ENCODE measurements at regions not wholly inside any gene's neighbourhood (a gene's known extent, or its start where the extent isn't known, plus 50 kb on each side); places are given as distances from the start of the nearest gene placed in this dataset.
"Not testable (repeated sequence)": the region's sequence is repeated elsewhere in the genome, so short reads cannot be mapped to it uniquely, and the experiment has no call there.

GRCh38 chr17:53093391-53093790, 729.3 kb upstream of the KIF2B start:
- DNase-seq (ENCODE audit: low read depth in 1 of 2, low spot score in 1 of 2), result no peak

DNA sequence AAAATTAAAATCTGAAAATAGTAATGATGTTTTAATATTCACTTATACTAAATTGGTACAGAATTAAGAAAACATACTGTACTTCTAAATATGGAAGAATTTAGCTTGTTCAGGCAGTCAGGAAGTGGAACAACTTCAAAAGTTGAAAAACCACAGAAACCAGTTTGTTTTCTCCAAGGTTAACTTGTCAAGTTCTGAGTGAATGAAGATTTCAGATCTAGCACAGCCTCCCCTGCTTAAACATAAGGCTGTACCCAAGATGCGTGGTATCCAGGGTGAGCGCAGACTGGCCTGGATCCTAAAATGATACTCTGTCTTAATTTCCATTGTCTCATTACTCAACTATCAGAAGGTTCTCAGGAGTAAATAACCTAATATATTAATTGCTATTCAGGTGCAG, 730.7 kb upstream of the KIF2B start:
- DNase-seq (ENCODE audit: low read depth in 1 of 2, low spot score in 1 of 2), result no peak

DNA sequence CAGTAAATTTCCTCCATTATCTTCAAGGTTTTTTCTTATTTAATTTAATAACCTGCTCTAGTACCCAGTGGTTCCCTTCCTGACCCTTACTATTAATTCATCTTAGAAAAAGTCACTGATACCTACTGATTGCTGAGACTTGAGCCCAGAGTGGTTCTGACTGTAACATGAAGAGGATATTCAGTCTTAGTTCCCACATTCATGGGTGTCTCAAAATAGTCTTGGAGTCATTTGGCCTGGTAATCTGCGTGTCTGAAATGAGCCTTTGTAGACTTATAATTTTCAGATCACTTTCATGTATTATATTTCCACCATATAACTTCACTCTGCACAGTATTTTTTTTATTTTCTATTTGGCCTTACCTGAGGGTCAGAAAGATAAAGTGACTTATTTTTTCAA, 732.0 kb upstream of the KIF2B start:
- DNase-seq (ENCODE audit: low read depth in 1 of 2, low spot score in 1 of 2), result no peak

DNA sequence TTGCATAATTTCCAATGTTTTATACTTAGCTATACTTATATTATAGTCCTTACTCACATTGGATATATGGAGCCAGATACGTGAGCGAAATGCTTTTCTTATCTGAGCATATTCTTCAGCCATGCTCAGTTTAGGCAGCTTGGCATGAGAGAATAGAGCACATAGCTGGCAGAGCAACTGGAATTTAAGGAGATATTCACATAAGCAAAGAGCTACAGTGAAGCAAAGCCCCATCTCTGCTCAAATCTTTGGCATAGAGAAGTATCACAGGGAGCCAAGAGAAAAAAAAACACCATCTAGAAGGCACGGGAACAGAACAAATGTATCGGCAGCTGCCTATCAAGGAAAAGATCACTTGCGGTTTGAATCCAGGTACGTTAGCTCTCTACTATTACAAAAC, 734.2 kb upstream of the KIF2B start:
- DNase-seq (ENCODE audit: low read depth in 1 of 2, low spot score in 1 of 2), result no peak

GRCh38 chr17:53061446-53061845, 761.3 kb upstream of the KIF2B start:
- DNase-seq (ENCODE audit: low read depth in 1 of 2, low spot score in 1 of 2), result no peak

DNA sequence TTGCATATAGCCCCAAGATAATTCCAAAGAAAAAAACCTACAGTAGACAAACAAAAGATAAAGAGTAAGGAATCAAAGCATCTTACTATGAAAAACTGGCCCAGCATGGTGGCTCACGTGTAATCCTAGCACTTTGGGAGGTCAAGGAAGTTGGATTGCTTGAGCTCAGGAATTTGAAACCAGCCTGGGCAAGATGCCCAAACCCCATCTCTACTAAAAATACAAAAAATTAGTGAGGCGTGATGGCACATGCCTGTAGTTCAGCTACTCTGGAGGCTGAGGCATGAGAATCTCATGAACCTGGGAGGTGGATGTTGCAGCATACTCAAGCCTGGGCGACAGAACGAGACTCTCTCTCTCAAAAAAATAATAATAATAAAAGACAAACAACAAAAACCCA, 764.7 kb upstream of the KIF2B start:
- no peak for DNase-seq (ENCODE audit: low read depth in 1 of 2, low spot score in 1 of 2)

DNA sequence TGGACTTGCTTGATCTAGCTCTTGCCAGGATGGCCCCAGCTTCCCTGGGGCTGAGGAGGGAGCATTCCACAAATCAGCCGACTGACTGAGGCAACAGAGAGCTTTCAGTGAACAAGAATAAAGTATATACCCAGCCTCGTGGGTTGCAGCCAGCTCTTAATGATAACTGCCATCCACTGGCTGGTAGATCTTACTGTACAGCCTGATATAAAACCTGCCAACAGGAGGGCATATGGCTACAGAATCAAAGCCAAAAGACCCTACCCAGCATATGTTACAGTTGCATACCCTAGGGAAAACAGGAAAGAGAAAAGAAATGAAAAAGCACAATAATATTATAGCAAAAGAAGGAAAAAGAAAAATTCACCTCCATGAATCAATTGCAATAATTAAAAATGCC, 775.9 kb upstream of the KIF2B start:
- no peak for DNase-seq (ENCODE audit: low read depth in 1 of 2, low spot score in 1 of 2)

DNA sequence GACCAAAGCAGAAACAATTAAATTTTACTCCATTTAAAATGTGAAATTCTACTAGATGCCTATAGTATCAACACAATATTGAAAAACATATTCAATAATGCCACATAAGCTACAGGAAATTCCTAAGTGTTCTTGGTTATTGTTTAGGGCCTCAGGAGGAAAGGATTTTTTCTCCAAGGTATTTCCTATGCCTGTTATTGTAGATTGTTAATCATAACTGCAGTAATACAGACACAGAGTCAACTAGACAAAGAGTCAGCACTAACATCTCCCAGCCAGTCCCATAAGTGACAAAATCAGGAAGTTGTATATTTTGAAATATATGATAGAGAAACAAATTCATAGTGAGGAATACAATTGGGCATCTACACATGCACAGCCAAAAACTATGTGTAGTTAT, 782.7 kb upstream of the KIF2B start:
- no peak for DNase-seq (ENCODE audit: low read depth in 1 of 2, low spot score in 1 of 2)

- no peak for DNase-seq (ENCODE audit: low read depth in 1 of 2, low spot score in 1 of 2)
Measured at GRCh38 chr17:53033297-53033696, 789.4 kb upstream of the KIF2B start.

DNA sequence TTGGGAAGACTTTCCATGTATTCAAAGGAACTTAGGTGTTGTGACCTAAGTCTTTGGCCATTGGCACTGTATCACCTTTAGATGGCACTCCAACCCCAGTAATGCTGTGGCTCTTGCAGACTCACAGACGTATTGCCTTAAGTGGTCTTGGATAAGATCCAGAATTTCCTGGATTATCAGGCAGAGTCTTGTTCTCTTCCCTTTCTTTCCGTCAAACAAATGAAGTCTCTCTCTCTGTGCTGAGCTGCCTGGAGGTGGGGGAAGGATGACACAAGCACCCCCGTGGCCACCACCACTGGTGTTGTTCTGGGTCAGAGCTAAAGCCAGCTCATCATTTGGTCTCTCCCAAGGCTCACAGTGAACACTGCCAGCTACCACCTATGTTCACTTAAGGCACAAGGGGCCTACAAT, 789.9 kb upstream of the KIF2B start:
- DNase-seq (ENCODE audit: low read depth in 1 of 2, low spot score in 1 of 2), result no peak

DNA sequence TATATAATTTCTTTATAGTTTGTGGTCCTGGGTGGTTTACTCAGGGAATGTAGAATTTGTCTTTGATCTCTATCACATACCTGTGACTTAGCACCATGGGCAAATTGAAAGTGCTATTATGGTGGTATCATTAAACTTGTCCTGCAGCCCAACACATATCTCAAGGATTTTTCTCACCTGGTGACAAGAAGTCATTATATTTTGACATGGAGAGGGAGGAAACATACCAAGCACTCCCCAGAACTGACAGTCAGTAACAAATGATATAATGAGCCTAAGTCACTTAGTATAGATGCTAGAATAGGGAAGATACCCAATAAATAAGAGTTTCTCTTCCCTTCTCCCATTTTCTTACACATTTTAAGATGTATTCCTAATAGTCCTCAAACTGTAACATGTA, 805.5 kb upstream of the KIF2B start:
- no peak for DNase-seq (ENCODE audit: low read depth in 1 of 2, low spot score in 1 of 2)

DNA sequence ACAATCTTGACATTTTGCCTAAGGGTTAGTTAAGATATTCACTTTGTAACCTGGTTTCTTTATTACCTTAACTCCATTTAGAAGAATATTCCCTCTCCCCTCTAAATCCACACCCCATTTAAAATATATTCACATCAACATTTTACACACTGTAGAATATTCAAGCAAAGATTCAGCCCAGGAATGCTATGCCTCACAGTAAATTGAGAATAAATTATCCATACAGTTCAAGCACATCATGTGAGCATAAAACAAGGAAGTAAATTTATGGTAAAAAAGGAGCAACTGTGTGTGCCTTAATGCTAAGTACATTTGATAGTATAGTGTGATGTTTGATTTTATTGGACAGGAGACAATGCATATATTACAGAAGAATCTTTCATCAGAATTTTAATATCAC, 806.6 kb upstream of the KIF2B start:
- no peak for DNase-seq (ENCODE audit: low read depth in 1 of 2, low spot score in 1 of 2)

DNA sequence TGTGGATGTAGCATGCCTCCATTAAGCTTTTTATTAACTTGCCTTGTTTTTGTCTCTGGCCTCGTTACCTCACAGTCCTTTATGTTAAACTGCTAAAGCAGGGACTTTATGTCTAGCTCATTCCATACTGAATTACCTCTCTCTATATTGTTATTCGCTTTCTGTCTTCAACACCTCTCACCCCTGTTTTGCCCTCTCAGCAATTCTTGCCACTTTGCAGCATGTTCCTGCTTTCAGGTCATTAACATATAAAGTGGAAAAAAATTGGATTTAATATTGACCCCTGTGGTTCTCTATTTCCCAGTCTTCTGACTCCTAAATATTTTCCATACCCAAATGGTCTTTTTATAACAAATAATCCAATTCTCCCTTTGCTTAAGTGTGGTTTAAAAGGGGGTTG, 810.4 kb upstream of the KIF2B start:
- DNase-seq (ENCODE audit: low read depth in 1 of 2, low spot score in 1 of 2), result no peak

GRCh38 chr17:53006006-53006405, 816.7 kb upstream of the KIF2B start:
- no peak for DNase-seq (ENCODE audit: low read depth in 1 of 2, low spot score in 1 of 2)

- no peak for DNase-seq (ENCODE audit: low read depth in 1 of 2, low spot score in 1 of 2)
Measured at GRCh38 chr17:53004902-53005301, 817.8 kb upstream of the KIF2B start.

DNA sequence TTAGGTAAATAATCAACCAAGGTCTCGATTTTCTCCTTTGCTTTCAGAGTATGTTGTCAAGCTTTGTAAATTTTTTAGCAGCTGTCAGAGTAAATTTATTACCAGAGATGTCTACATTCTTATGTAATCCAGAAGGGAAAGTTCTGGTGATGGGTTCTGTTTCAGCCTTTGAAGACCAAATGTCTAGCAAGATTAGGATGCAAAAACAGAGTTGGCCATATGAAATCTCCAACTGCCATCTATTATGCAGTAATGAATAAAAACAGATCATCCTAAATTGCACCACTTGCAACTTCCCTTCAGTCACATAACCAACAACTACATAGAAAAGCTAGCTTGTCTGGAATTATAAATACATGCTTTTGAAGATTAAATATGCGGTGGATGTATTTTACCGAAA, 826.8 kb upstream of the KIF2B start:
- DNase-seq (ENCODE audit: low read depth in 1 of 2, low spot score in 1 of 2), result no peak

GRCh38 chr17:52995147-52995546, 827.6 kb upstream of the KIF2B start:
- no peak for DNase-seq (ENCODE audit: low read depth in 1 of 2, low spot score in 1 of 2)

- no peak for DNase-seq (ENCODE audit: low read depth in 1 of 2, low spot score in 1 of 2)
Measured at GRCh38 chr17:52986056-52986662, 827.6 kb upstream of the CA10 start.

- DNase-seq (ENCODE audit: low read depth in 1 of 2, low spot score in 1 of 2), result no peak
Measured at GRCh38 chr17:52982331-52982730, 823.8 kb upstream of the CA10 start.

DNA sequence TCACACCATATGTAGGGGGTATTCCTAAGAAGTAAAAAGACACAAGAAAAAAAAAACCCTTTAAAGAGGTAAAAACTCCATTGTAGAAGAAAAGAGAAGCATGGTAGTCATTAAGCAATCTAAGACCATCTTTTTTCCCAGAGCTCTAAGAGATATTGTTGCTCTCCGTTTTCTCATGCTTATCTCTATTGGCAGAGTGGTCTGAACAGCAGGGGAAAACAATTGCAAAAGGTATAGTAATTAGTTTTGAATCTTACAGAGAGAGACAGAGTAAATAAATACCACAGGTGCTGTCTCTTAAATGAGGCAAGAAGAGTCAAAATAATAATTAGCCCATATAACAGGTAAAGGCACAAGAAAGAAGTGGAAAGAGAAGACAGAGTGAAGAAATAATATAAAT, 821.4 kb upstream of the CA10 start:
- DNase-seq (ENCODE audit: low read depth in 1 of 2, low spot score in 1 of 2), result no peak

DNA sequence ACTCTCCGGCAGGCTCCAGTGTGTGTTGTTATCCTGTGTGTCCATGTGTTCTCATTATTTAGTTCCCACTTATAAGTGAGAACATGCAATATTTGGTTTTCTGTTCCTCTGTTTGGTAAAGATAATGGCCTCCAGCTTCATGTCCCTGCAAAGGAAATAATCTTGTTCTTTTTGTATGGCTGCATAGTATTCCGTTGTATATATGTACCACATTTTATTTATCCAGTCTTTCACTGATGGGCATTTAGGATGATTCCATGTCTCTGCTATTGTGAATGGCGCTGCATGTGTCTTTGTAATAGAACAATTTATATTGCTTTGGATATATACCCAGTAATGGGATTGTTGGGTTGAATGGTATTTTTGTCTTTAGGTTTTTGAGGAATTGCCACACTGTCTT, 807.3 kb upstream of the CA10 start:
- DNase-seq (ENCODE audit: low read depth in 1 of 2, low spot score in 1 of 2), result no peak

DNA sequence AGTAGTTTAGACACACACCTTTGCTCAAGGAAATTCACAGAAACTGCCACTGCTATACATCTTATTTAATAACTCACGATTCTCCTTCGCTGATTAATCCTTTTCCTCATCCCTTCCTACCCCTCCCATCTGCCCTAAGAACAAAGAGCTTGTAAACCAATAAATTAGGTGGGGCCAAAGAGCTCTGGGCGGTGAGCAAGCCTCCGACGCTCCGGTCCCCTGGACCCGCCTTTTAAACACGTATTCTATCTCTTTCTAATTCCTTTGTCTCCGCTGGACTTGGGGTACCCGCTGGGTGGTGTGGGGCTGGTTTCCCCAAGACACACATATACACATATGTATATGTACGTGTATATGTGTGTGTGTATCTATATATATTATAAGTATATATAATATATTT, 803.2 kb upstream of the CA10 start:
- DNase-seq (ENCODE audit: low read depth in 1 of 2, low spot score in 1 of 2), result not testable (repeated sequence)

DNA sequence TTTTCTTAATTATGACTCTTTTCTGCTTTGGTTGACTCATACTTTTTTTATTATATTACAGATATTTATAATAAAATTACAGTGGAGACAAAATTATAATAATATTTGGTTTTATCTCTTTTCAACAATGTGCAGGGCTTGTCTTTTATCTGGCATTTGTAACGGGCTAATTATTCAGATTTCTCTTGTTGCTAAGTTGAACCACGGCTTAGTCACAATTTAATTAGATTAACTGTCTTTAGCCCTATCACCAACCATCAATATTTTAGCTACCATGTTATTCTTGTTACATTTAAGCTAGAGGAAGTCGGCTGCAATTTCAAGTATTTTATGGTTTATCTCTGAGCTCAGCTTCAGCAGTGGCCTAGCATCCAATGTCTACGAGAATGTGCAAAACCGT, 798.9 kb upstream of the CA10 start:
- DNase-seq (ENCODE audit: low read depth in 1 of 2, low spot score in 1 of 2), result no peak

- DNase-seq (ENCODE audit: low read depth in 1 of 2, low spot score in 1 of 2), result no peak
Measured at GRCh38 chr17:52947418-52947817, 788.9 kb upstream of the CA10 start.

Measured in activated CD4-positive, alpha-beta T cell treated with anti-CD3 and anti-CD28 coated beads, Interleukin-2, amount 50 U/mL, for 24 hours (primary cell).